ENCODE measurements at regions not wholly inside any gene's neighbourhood (a gene's known extent, or its start where the extent isn't known, plus 50 kb on each side); places are given as distances from the start of the nearest gene placed in this dataset.

DNA sequence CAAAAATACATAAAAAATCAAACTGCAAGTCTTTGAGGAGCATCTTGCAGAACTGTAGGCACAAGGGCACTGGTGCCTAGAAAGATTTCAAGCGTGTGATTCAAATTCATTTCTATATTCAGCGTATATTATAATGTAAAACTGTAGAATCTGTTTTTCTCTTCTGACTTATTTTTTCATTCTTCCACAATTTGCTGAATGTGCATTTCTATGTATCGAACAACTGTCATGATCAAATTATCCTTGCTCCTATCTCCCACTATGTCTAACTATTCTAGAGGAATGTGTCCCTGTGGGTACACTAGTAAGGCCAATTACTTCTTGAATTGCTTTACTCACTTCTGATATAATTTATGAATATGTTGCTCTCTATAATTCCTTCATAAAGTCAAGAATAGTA lies 283.0 kb upstream of the MAGI2 start:
- peaks cover 25% of the 10 kb centered on the region for H3K9me3 ChIP-seq
- no peak overlapping the region for H3K4me3 ChIP-seq
- no peak for TF ChIP-seq Cebpa-rat (IDR thresholded peaks at IDR 0.05)

DNA sequence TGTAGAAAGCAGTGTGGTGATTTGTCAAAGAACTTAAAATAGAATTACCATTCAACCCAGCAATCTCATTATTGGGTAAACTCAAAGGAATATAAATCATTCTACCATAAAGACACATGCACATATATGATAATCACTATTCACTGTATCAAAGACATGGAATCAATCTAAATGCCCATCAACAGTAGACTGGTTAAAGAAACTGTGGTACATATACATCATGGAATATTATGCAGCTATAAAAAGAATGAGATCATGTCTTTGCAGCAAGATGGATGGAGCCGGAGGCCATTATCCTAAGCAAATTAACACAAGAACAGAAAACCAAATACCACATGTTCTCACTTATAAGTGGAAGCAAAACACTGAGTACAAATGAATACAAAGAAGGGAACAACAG lies 281.5 kb upstream of the MAGI2 start:
- Histone ChIP-seq H3K4me1 (no peaks in the 10 kb centered on the region), H3K9me3 (peaks cover 26% of the 10 kb centered on the region), H3K36me3 (no peaks in the 10 kb centered on the region), H4K20me1 (no peaks in the 10 kb centered on the region), H3K9ac (no peak overlapping the region), H3K27me3 (no peaks in the 10 kb centered on the region), H3K27ac (no peak overlapping the region), H3K4me2 (no peak overlapping the region), H3K4me3 (no peak overlapping the region)
- TF ChIP-seq Cebpa-rat (IDR thresholded peaks at IDR 0.05): no peak

More for the DNA sequence above, 283.0 kb upstream of the MAGI2 start:
- H3K4me1 ChIP-seq: no peaks in the 10 kb centered on the region
- no peaks in the 10 kb centered on the region for H3K36me3 ChIP-seq
- no peaks in the 10 kb centered on the region for H4K20me1 ChIP-seq
- no peaks in the 10 kb centered on the region for H3K27me3 ChIP-seq
- no peak overlapping the region for H3K27ac ChIP-seq
- no peak overlapping the region for H3K9ac ChIP-seq
- H3K4me2 ChIP-seq: no peak overlapping the region

DNA sequence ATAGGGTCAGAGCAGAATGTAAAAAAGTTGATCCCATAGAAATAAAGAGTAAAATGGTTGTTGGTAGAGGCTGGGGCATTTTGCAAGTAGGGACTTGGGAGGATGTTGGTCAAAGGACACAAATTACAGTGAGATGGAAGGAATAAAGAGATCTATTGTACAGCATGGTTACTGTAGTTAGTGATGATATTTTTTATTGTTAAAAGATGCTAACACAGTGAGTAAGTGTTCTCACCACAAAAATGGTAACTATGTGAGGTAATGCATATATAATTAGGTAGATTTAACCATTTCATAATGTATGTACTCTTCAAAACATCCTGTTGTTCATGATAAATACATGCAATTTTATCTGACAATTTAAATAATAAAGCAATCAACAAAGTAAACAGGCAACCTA lies 280.7 kb upstream of the MAGI2 start:
- Histone ChIP-seq H4K20me1 (no peaks in the 10 kb centered on the region), H3K36me3 (no peaks in the 10 kb centered on the region), H3K4me3 (no peak overlapping the region), H3K4me2 (no peak overlapping the region), H3K4me1 (no peaks in the 10 kb centered on the region), H3K9ac (no peak overlapping the region), H3K27ac (no peak overlapping the region), H3K27me3 (no peaks in the 10 kb centered on the region), H3K9me3 (peaks cover 20% of the 10 kb centered on the region)
- no peak for TF ChIP-seq Cebpa-rat (IDR thresholded peaks at IDR 0.05)

DNA sequence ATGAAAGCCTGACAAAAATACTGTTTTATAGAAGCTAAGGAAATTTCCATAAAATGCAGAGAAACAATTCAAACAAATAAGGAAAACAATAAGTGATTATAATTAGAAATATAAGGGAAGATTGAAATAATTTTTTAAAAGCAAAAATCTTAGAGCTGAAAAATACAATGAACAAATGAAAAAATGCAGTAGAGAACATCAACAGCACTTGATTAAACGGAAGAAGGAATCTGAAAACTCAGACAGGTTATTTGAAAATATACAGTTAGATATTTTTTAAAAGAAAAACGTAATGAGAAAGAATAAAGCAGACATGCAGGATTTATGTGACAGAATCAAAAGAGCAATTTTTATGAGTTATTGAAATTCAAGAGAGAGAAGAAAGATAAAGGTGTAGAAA lies 279.1 kb upstream of the MAGI2 start:
- Histone ChIP-seq H3K9ac (no peak overlapping the region), H3K36me3 (no peaks in the 10 kb centered on the region), H3K27ac (no peak overlapping the region), H3K4me1 (no peaks in the 10 kb centered on the region), H4K20me1 (no peaks in the 10 kb centered on the region), H3K4me2 (no peak overlapping the region), H3K9me3 (peaks cover 18% of the 10 kb centered on the region), H3K4me3 (no peak overlapping the region), H3K27me3 (no peaks in the 10 kb centered on the region)
- no peak for TF ChIP-seq Cebpa-rat (IDR thresholded peaks at IDR 0.05)

DNA sequence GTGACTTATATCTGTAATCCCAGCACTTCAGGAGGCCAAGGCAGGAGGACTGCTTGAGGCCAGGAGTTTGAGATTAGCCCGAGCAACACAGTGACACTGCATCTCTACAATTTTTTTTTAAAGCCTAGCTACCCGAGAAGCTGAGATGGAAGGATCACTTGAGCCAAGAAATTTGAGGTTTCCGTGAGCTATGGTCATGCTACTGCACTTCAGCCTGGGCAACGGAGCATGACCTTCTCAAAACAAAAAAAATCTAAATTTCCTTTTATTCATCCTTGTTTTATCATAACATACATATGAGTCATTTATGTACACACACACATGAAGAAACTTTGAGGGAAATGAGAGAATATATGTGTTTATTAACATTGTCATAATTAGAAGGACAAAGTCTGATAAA lies 277.5 kb upstream of the MAGI2 start:
- H4K20me1 ChIP-seq: no peaks in the 10 kb centered on the region
- no peaks in the 10 kb centered on the region for H3K4me1 ChIP-seq
- no peak overlapping the region for H3K4me2 ChIP-seq
- H3K4me3 ChIP-seq: no peak overlapping the region
- no peaks in the 10 kb centered on the region for H3K36me3 ChIP-seq
- H3K27me3 ChIP-seq: no peaks in the 10 kb centered on the region
- TF ChIP-seq Cebpa-rat (IDR thresholded peaks at IDR 0.05): no peak
- no peak overlapping the region for H3K27ac ChIP-seq
- H3K9me3 ChIP-seq: peaks cover 18% of the 10 kb centered on the region
- no peak overlapping the region for H3K9ac ChIP-seq

DNA sequence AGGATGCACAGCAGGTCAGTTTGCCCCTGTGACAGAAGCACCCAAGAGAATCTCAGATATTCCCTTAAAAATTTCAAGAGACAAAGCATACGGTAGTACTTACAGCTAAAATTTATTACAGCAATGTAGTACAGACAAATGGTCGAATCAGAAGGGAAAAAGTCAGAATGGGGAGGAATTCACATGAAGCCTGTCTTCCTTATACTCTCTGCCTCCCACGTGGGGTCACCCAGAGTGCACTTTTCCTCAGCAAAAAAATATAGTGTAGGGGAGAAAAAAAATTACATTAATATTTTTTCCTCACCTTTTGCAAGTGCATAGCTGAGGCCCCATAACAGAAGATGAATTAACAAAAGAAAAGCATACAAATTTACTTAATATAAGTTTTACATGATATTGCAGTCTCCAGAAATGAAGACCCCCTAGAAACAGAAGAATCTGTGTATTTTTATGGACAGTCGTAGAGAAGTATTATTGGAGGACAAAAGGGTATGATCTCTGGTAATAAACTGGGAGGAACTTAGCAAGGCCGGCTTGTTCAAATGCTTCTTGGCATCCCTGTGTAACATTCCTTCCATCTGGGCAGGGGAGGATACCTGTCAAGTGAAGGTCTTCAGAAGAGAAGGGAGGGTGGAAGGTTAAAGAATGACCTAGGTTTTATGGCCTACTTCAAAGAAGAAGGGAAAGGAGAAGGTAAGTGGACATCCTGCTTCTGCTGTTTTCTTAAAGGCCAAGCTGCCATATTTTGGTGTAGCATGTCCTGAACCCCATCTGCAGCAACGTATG lies 270.6 kb upstream of the MAGI2 start:
- no peaks in the 10 kb centered on the region for H3K27me3 ChIP-seq

DNA sequence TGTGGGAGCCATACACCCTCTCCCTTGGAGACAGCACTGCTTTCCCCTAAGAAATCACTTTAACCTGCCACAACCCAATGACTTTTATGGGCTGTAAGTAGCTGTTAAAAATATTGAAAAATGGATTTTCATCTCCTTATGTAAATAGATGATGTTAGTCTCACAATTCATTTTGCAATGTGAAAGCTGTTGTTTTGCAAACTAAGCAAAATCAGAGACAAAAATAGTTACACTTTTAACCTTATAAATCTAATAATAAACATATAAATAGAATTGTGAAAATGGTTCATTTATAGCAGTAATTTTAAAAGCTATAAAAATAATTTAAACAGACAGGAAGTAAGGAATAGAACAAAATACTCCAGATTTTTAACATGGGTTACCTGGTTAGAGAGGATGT lies 268.8 kb upstream of the MAGI2 start:
- no peak overlapping the region for H3K4me2 ChIP-seq
- no peak overlapping the region for H3K27ac ChIP-seq
- H3K36me3 ChIP-seq: no peaks in the 10 kb centered on the region
- no peaks in the 10 kb centered on the region for H3K4me1 ChIP-seq
- H3K9me3 ChIP-seq: no peaks in the 10 kb centered on the region
- TF ChIP-seq Cebpa-rat (IDR thresholded peaks at IDR 0.05): no peak
- no peak overlapping the region for H3K4me3 ChIP-seq
- H4K20me1 ChIP-seq: no peaks in the 10 kb centered on the region
- no peak overlapping the region for H3K9ac ChIP-seq
- H3K27me3 ChIP-seq: no peaks in the 10 kb centered on the region

More for the DNA sequence above, 270.6 kb upstream of the MAGI2 start:
- no peaks in the 10 kb centered on the region for H3K4me1 ChIP-seq
- H3K4me3 ChIP-seq: no peak overlapping the region
- H3K27ac ChIP-seq: no peak overlapping the region
- H3K36me3 ChIP-seq: no peaks in the 10 kb centered on the region
- H3K9me3 ChIP-seq: no peaks in the 10 kb centered on the region
- TF ChIP-seq Cebpa-rat (IDR thresholded peaks at IDR 0.05): no peak
- H3K9ac ChIP-seq: no peak overlapping the region
- H3K4me2 ChIP-seq: no peak overlapping the region
- H4K20me1 ChIP-seq: no peaks in the 10 kb centered on the region

DNA sequence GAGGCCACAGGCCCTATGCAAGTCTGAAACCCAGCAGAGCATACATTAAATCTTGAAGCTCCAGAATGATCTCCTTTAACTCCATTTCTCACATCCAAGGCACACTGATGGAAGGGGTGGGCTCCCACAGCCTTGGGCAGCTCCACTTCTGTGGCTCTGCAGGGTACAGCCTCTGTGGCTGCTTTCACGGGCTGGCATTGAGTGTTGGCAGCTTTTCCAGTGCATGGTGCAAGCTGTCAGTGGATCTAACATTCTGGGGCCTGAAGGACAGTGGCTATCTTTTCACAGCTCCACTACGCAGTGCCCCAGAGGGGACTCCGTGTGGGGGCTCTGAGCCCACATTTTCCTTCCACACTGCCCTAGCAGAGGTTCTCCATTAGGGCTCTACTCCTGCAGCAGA lies 265.7 kb upstream of the MAGI2 start:
- Histone ChIP-seq H3K27ac (no peak overlapping the region), H3K36me3 (no peaks in the 10 kb centered on the region), H3K4me2 (no peak overlapping the region), H3K9me3 (no peaks in the 10 kb centered on the region), H3K27me3 (no peaks in the 10 kb centered on the region), H3K4me3 (no peak overlapping the region), H3K9ac (no peak overlapping the region), H4K20me1 (no peaks in the 10 kb centered on the region), H3K4me1 (no peaks in the 10 kb centered on the region)
- no peak for TF ChIP-seq Cebpa-rat (IDR thresholded peaks at IDR 0.05)

DNA sequence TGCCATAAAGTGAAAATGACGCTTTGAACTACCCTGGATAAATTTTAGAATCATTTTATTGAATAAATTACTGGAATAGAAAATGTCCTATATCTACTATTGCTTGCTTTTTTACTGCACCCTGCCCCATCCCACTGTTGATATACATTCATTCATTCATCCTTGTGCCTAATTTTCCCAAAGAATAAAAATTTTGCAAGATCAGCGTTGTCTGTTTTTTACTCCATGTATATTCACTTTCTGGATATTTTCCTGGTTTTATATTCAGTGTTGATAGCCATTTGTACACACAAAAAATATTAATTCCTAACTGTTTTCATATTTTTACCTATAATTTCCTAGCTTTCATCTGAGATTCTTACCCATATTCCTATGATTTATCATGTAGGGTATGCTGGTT lies 262.9 kb upstream of the MAGI2 start:
- no peak overlapping the region for H3K4me3 ChIP-seq
- no peaks in the 10 kb centered on the region for H3K27me3 ChIP-seq
- H3K9ac ChIP-seq: no peak overlapping the region
- H4K20me1 ChIP-seq: no peaks in the 10 kb centered on the region
- no peak for TF ChIP-seq Cebpa-rat (IDR thresholded peaks at IDR 0.05)
- no peaks in the 10 kb centered on the region for H3K9me3 ChIP-seq
- H3K36me3 ChIP-seq: no peaks in the 10 kb centered on the region
- no peak overlapping the region for H3K4me2 ChIP-seq
- no peaks in the 10 kb centered on the region for H3K4me1 ChIP-seq
- H3K27ac ChIP-seq: no peak overlapping the region

DNA sequence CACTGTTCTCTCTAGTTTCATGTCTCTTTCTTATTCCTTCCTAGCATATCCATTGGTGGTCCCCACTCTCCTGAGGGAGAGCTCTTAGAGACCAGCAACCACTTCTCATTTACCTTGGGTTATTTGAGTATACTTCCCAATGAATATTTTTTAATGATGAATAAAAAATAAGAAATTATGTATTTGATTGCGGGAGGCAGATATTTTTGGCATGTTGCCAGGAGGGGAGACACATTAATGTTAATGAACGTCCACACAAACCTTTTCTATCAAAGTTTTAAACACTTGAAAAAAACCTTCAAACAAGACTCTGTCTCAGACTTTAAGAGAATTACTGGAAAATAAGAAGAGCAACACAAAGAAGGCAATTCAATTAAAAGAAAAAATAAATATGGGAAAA lies 260.6 kb upstream of the MAGI2 start:
- no peak for TF ChIP-seq Cebpa-rat (IDR thresholded peaks at IDR 0.05)
- no peaks in the 10 kb centered on the region for H3K9me3 ChIP-seq
- H4K20me1 ChIP-seq: no peaks in the 10 kb centered on the region
- H3K27ac ChIP-seq: no peak overlapping the region
- no peak overlapping the region for H3K4me2 ChIP-seq
- H3K27me3 ChIP-seq: no peaks in the 10 kb centered on the region
- no peak overlapping the region for H3K4me3 ChIP-seq
- no peak overlapping the region for H3K9ac ChIP-seq
- no peaks in the 10 kb centered on the region for H3K4me1 ChIP-seq
- no peaks in the 10 kb centered on the region for H3K36me3 ChIP-seq

DNA sequence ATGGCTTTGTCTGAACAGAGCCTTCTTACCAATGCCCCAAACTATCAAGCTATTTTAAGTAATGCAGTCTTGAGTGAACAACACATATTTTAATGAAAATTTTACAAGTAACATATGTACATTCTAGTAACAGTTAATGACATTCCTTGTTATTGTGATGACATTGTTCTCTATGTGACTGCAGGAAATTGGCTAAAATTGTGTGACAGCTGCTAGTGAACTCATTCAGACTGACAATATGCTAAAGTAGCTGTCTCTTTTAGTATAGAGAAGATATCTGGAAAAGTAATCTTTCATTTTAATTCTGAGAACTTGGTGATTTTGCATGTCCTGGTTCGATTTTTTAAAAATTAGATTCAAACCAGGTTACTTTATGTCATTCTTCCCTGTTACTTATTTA lies 259.8 kb upstream of the MAGI2 start:
- H3K4me2 ChIP-seq: no peak overlapping the region
- no peak overlapping the region for H3K4me3 ChIP-seq
- no peaks in the 10 kb centered on the region for H3K27me3 ChIP-seq
- H3K27ac ChIP-seq: no peak overlapping the region
- no peaks in the 10 kb centered on the region for H3K9me3 ChIP-seq
- no peaks in the 10 kb centered on the region for H3K4me1 ChIP-seq
- TF ChIP-seq Cebpa-rat (IDR thresholded peaks at IDR 0.05): no peak
- H3K9ac ChIP-seq: no peak overlapping the region
- no peaks in the 10 kb centered on the region for H4K20me1 ChIP-seq
- no peaks in the 10 kb centered on the region for H3K36me3 ChIP-seq

Data from BLaER1 (cell line).